Mammary epithelial cell (primary cell): ENCODE measurements at regions not wholly inside any gene's neighbourhood (a gene's known extent, or its start where the extent isn't known, plus 50 kb on each side); places are given as distances from the start of the nearest gene placed in this dataset.

Source experiments
- EZH2 ChIP-seq: IDR thresholded peaks from 2 replicates; pipeline ENCODE4 v1.6.1; 2012; ENCODE audit warnings: low read length, inconsistent platforms, borderline replicate concordance
- TF ChIP-seq, protein P1 (sequence below), 2 donors: IDR thresholded peaks in 1 of 2; conservative IDR thresholded peaks in 1 of 2; 2 replicates each; pipeline ENCODE4 v1.5.1; 2011 to 2012; ENCODE audit warnings: inconsistent platforms in 2 of 2, low read length in 2 of 2, mild to moderate bottlenecking in 2 of 2, control low read depth in 1 of 2, low read depth in 1 of 2; ENCODE audit not compliant: insufficient read depth in 1 of 2; ENCODE audit errors: extremely low read depth in 1 of 2

DNA sequence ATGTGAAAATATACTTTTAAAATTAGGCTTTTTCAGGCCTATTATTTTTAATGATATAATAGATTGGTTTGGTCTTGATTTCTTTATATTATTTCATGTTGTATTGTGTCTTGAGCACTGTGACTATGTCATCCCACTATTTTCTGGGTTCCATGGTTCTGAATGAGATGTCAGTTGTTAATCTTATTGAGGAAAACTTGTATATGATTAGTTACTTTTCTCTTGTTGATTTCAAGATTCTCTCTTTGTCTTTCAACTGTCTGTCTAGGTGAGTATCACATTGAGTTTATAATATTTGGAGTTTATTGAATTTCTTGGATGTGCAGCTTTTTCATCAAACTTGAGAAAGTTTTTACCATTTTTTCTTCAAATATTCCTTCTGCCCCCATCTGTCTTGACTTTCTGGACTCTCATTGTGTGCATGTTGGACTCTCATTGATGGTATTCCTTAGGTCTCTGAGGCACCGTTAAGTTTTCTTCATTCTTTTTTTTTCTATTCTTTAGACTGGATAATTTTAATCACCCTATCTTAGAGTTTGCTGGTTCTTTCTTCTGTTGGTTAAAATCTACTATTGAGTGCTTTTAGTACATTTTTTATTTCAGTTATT, 175.8 kb downstream of the TMEM167A start:
- no peak for TF ChIP-seq EZH2
- TF ChIP-seq, protein P1, sequence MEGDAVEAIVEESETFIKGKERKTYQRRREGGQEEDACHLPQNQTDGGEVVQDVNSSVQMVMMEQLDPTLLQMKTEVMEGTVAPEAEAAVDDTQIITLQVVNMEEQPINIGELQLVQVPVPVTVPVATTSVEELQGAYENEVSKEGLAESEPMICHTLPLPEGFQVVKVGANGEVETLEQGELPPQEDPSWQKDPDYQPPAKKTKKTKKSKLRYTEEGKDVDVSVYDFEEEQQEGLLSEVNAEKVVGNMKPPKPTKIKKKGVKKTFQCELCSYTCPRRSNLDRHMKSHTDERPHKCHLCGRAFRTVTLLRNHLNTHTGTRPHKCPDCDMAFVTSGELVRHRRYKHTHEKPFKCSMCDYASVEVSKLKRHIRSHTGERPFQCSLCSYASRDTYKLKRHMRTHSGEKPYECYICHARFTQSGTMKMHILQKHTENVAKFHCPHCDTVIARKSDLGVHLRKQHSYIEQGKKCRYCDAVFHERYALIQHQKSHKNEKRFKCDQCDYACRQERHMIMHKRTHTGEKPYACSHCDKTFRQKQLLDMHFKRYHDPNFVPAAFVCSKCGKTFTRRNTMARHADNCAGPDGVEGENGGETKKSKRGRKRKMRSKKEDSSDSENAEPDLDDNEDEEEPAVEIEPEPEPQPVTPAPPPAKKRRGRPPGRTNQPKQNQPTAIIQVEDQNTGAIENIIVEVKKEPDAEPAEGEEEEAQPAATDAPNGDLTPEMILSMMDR (conservative IDR thresholded peaks at IDR 0.05 in 1 of 2, IDR thresholded peaks at IDR 0.05 in 1 of 2; ENCODE audit: extremely low read depth in 1 of 2, insufficient read depth in 1 of 2, low read depth in 1 of 2, low read length in 2 of 2) = no peak
